NOMO-1 (cell line): ENCODE measurements at regions not wholly inside any gene's neighbourhood (a gene's known extent, or its start where the extent isn't known, plus 50 kb on each side); places are given as distances from the start of the nearest gene placed in this dataset.

Experiments
- DNase-seq, 2 experiments: peaks; one replicate each; lab custom pipeline; 2025; ENCODE audit not compliant: unreplicated experiment in 2 of 2; lab: John Stamatoyannopoulos, UW

- no peak for DNase-seq
Observed at GRCh38 chr18:45412577-45412976, 202.7 kb upstream of the SLC14A2 start.

DNA sequence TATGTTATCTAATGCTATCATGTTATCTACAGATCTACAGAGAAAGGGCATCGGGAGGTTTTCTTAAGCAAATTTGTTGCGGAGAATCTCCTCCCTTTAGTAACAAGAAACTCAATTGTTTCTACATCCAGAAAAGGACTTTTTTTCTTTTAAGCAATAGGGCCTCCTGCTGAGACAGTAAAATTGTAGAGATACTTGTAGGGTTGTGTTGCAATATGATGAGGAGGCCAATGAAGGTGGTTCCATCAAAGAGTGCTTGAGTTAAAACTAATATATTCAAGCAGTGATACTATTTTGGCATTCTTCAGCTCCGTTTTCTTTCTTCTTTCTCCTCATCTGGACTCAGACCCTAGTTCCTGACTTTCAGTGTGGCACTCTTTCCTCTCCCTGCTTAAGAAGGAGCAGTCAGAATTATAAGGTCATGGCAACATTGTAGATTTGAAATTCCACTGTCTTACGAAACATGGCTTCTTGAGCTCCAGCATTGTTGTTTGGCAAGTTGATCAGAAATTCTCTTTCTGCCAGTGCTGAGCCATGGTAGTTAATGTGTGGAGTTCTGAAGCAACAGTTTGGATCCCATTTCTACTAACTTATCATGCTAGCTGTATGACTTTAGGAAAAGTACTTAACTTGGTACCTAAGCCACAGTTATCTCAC is 202.0 kb upstream of the SLC14A2 start:
- DNase-seq: no peak

DNA sequence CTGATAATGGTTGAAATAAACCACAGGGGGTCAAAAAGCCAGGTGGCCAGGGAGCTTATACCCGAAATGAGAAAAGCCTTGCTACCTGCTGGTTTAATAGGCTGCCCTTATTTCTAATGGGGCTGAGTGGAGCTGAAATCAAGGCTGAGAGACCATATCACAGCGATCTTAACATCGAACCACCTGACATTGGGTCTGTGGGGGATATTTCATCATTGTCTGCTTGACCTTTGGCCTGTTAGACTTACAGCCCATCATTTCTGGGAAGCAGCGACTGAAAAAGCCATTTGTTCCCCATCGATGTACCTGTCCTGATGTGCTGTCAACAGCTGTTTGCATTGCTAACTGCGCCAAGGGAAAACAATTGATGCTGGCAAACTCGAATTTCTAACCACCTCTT is 199.7 kb upstream of the SLC14A2 start:
- DNase-seq: no peak

- no peak for DNase-seq
Observed at GRCh38 chr18:45416168-45416567, 199.1 kb upstream of the SLC14A2 start.

GRCh38 chr18:45417392-45417791 is 197.9 kb upstream of the SLC14A2 start:
- no peak for DNase-seq

- DNase-seq: no peak
Observed at GRCh38 chr18:45423659-45424058, 191.6 kb upstream of the SLC14A2 start.

- no peak for DNase-seq
Observed at GRCh38 chr18:45430041-45430440, 185.2 kb upstream of the SLC14A2 start.

DNA sequence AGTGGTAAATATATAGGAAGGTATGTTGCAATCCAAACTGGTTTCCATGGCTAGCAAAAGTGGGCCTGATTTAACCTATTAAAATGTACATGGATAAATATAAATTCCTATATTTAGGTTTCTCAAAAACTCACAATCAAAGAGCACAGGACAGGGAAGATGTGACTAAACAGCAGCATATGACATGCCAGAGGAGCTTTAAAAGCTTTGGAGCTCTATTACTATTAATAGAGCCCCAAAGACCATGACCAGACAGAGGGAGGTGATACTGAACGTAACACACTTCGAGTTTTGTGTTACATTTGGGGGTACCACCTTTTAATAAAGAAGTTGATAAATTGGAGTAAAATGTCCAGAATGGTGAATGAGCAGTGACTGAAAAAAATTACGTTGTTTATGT is 179.5 kb upstream of the SLC14A2 start:
- DNase-seq: no peak

GRCh38 chr18:45437366-45437765 is 177.9 kb upstream of the SLC14A2 start:
- no peak for DNase-seq

GRCh38 chr18:45439851-45440645 is 175.2 kb upstream of the SLC14A2 start:
- no peak for DNase-seq

DNA sequence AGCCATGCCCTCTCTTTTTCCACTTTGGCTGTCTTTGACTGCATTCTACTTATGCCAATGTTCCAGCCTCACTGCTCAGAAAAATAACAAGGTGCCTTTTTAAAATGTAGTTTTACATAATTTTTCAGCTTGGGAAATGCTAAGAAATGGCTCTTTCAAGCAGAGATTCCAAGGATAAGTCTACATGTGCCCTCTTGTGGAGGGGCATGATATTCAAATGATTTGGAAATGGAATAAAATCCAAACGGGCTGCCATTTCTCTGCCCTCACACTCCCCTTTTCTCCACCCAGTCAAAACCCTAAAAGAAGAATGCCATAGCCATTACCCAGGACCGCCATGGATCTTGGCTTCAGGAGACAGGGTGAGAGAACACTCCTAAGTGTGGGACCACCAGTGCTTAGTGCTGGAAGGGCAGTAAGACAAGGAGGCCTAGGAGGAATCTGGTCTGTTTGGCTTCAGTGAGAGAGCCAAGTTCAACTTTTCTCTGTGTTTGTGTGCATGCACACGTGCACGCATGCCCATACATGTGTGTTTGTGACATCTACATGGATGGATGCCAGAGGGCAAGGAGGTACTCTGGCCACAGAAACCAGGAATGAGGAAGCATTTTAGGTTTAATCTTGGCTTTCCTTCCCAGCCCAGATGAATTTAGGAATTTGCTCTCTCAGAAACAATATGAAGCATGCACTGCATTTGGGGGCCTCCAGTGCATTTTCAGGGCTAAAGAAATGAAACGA is 174.0 kb upstream of the SLC14A2 start:
- no peak for DNase-seq

GRCh38 chr18:45444040-45444439 is 171.2 kb upstream of the SLC14A2 start:
- no peak for DNase-seq

- DNase-seq: no peak
Observed at GRCh38 chr18:45447355-45448265, 167.7 kb upstream of the SLC14A2 start.

DNA sequence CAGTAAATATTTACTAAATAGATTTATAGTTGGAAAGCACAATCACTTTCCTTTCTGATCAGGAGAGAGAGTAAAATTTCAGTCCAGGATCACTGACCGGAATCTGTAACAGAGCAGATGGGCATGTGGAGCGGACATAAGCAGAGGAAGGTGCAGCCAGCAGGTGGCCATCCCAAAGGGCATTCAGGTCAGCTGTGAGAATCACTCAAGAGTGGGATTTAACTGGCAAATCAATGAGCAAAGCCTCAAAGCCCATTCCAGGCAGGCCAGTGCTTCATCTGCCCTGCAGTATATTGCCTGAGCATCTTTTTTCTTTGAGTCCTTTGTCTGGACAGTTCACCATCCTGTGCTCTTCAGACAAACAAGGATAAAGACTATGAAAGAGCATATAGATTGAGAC is 166.4 kb upstream of the SLC14A2 start:
- no peak for DNase-seq

DNA sequence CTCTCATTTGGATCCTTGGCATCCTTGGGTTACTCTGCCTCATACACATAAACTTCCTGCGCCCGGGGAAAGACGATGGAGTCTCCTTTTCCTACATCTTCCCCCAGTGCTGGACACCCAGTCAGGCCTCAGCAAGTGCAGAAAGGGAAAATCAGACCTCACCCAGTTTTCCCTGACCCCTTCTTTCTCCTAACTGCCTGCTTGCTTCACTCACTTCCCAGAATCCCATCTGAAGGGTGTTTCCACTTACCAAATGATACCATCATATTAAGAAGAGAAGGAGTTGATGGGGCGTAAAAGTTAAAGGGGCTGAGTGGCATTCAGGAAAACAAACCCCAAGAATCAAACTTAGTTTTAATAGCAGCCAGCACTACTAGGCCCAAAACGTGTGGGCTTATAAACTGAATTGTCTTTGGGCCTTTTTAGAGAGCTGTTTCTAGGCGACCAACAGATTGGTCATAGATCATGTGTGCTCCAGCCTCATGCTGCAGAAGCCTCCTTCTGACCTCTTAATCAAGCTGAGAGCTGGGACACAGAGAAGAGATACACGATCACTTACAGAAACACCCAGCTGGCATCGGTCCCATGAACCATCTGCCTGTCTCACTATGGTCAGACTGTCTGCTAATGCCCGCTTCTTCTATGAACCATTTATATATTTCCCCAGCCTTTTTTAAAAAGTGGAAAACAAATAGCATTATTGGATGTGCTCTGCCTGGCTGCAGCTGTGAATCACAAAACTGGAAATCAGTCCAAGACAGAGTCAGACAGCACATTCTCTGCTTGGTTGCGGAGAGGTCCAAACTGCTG is 165.7 kb upstream of the SLC14A2 start:
- no peak for DNase-seq

- peak in 1 of 2 experiments; percentile 15 for DNase-seq
Observed at GRCh38 chr18:45456090-45457021, 158.9 kb upstream of the SLC14A2 start.

GRCh38 chr18:45458033-45458432 is 157.2 kb upstream of the SLC14A2 start:
- DNase-seq: no peak

DNA sequence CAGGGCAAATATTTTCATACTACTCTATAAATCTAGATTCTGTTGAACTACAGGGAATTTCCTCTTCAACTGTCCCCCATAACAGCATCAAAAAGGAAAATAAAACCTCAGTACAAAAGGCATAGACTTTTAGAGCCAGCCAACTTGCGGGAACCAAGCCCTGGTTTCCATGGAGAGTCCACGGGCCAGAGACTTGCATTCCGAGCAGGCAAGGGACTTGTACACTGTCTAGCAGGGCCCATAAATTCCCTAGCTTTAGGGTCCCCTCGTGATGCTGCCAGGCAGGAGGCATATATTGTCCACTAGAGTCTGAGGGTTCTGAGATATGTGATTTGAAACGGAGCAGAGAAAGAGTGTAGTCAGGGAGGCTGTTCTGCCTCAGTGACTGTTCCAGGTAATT is 153.1 kb upstream of the SLC14A2 start:
- DNase-seq: no peak

- DNase-seq: no peak
Observed at GRCh38 chr18:45463451-45463850, 151.8 kb upstream of the SLC14A2 start.
